ENCODE measurements at regions not wholly inside any gene's neighbourhood (a gene's known extent, or its start where the extent isn't known, plus 50 kb on each side); places are given as distances from the start of the nearest gene placed in this dataset.

DNA sequence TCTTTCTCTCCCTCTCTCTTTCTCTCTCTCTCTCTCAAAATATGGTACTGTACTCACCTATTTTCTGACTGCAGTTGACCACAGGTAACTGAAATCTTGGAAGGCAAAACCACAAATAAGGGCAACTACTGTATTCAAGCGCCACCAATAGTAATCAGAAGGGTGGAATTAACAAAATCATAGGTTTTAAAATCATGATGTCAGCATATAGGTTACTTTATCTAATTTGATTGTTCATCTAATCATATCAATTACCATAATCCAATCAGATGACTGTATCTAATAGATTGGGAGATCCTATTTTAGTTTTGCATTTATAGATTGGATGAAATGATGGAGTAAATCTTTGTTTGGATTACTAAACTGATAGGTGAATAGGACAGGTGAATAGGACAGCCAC is 155.8 kb upstream of the KITLG start:
- H3K9ac ChIP-seq (ENCODE audit: low read length) = no peak overlapping the region
- H2AFZ ChIP-seq (ENCODE audit: low read depth, low read length) = no peak overlapping the region
- no peak overlapping the region for H3K4me3 ChIP-seq (ENCODE audit: low read length)
- no peaks in the 10 kb centered on the region for H3K36me3 ChIP-seq (ENCODE audit: insufficient read depth, low read length)
- no peaks in the 10 kb centered on the region for H3K9me2 ChIP-seq (ENCODE audit: insufficient read depth, low read length)
- no peaks in the 10 kb centered on the region for H3K9me3 ChIP-seq (ENCODE audit: low read length)
- H3K79me2 ChIP-seq (replicated peaks; ENCODE audit: insufficient read depth, low read length) = no peaks in the 10 kb centered on the region
- H3F3A ChIP-seq (ENCODE audit: insufficient read depth, low read length, poor library complexity, severe bottlenecking) = no peaks in the 10 kb centered on the region
- H3K27ac ChIP-seq (ENCODE audit: low read length) = no peak overlapping the region
- H3K4me2 ChIP-seq (ENCODE audit: low read length) = no peak overlapping the region
- H3K27me3 ChIP-seq (ENCODE audit: insufficient read depth, low read depth, low read length) = no peaks in the 10 kb centered on the region
- no peak for TF ChIP-seq TAF1 (IDR thresholded peaks at IDR 0.05; ENCODE audit: low read depth)
- no peak for TF ChIP-seq SMC3 (conservative IDR thresholded peaks at IDR 0.05; ENCODE audit: poor library complexity)
- TF ChIP-seq, protein P1, sequence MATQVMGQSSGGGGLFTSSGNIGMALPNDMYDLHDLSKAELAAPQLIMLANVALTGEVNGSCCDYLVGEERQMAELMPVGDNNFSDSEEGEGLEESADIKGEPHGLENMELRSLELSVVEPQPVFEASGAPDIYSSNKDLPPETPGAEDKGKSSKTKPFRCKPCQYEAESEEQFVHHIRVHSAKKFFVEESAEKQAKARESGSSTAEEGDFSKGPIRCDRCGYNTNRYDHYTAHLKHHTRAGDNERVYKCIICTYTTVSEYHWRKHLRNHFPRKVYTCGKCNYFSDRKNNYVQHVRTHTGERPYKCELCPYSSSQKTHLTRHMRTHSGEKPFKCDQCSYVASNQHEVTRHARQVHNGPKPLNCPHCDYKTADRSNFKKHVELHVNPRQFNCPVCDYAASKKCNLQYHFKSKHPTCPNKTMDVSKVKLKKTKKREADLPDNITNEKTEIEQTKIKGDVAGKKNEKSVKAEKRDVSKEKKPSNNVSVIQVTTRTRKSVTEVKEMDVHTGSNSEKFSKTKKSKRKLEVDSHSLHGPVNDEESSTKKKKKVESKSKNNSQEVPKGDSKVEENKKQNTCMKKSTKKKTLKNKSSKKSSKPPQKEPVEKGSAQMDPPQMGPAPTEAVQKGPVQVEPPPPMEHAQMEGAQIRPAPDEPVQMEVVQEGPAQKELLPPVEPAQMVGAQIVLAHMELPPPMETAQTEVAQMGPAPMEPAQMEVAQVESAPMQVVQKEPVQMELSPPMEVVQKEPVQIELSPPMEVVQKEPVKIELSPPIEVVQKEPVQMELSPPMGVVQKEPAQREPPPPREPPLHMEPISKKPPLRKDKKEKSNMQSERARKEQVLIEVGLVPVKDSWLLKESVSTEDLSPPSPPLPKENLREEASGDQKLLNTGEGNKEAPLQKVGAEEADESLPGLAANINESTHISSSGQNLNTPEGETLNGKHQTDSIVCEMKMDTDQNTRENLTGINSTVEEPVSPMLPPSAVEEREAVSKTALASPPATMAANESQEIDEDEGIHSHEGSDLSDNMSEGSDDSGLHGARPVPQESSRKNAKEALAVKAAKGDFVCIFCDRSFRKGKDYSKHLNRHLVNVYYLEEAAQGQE (IDR thresholded peaks at IDR 0.05; ENCODE audit: borderline replicate concordance) = no peak
- TF ChIP-seq EP300 (conservative IDR thresholded peaks at IDR 0.05; ENCODE audit: poor library complexity, severe bottlenecking) = no peak
- TF ChIP-seq RAD21 (conservative IDR thresholded peaks at IDR 0.05) = no peak
- TF ChIP-seq POLR2AphosphoS5 (IDR thresholded peaks at IDR 0.05) = no peak
- TF ChIP-seq, protein P2, sequence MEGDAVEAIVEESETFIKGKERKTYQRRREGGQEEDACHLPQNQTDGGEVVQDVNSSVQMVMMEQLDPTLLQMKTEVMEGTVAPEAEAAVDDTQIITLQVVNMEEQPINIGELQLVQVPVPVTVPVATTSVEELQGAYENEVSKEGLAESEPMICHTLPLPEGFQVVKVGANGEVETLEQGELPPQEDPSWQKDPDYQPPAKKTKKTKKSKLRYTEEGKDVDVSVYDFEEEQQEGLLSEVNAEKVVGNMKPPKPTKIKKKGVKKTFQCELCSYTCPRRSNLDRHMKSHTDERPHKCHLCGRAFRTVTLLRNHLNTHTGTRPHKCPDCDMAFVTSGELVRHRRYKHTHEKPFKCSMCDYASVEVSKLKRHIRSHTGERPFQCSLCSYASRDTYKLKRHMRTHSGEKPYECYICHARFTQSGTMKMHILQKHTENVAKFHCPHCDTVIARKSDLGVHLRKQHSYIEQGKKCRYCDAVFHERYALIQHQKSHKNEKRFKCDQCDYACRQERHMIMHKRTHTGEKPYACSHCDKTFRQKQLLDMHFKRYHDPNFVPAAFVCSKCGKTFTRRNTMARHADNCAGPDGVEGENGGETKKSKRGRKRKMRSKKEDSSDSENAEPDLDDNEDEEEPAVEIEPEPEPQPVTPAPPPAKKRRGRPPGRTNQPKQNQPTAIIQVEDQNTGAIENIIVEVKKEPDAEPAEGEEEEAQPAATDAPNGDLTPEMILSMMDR (IDR thresholded peaks at IDR 0.05; ENCODE audit: poor library complexity, severe bottlenecking) = no peak
- no peak for TF ChIP-seq EZH2 (IDR thresholded peaks at IDR 0.05; ENCODE audit: borderline replicate concordance, insufficient read depth, low read length, poor library complexity, severe bottlenecking)
- no peak for TF ChIP-seq MXI1 (conservative IDR thresholded peaks at IDR 0.05; ENCODE audit: poor library complexity, severe bottlenecking)
- H4K20me1 ChIP-seq (ENCODE audit: insufficient read depth) = no peaks in the 10 kb centered on the region

DNA sequence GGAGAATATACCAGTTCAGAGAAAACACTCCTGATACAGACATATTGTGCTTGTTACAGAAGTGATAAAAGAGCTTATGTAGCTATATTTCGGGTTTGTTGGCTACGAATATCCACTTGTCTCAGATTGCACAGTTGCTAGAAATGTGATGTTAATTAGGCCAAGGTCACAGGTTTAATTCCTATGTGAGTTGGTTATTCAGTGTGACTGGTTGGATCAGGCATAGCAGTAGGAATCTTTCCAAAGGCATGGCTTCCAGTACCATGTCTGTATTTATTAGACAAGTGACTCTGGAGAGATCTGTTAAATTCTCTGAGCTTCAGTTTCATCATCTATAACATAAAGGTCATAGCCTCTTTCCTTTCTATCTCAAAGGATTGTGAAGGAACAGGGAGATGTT is 152.7 kb upstream of the KITLG start:
- H2AFZ ChIP-seq (ENCODE audit: low read depth, low read length) = no peak overlapping the region
- no peak overlapping the region for H3K4me3 ChIP-seq (ENCODE audit: low read length)
- no peaks in the 10 kb centered on the region for H3K9me2 ChIP-seq (ENCODE audit: insufficient read depth, low read length)
- TF ChIP-seq SMC3 (conservative IDR thresholded peaks at IDR 0.05; ENCODE audit: poor library complexity) (no peak), POLR2AphosphoS5 (IDR thresholded peaks at IDR 0.05) (no peak), TAF1 (IDR thresholded peaks at IDR 0.05; ENCODE audit: low read depth) (no peak), EP300 (conservative IDR thresholded peaks at IDR 0.05; ENCODE audit: poor library complexity, severe bottlenecking) (no peak), EZH2 (IDR thresholded peaks at IDR 0.05; ENCODE audit: borderline replicate concordance, insufficient read depth, low read length, poor library complexity, severe bottlenecking) (no peak), MXI1 (conservative IDR thresholded peaks at IDR 0.05; ENCODE audit: poor library complexity, severe bottlenecking) (no peak)
- TF ChIP-seq, protein P1 (IDR thresholded peaks at IDR 0.05; ENCODE audit: borderline replicate concordance) = no peak
- TF ChIP-seq, protein P2 (IDR thresholded peaks at IDR 0.05; ENCODE audit: poor library complexity, severe bottlenecking) = no peak
- no peaks in the 10 kb centered on the region for H3K9me3 ChIP-seq (ENCODE audit: low read length)
- H4K20me1 ChIP-seq (ENCODE audit: insufficient read depth) = no peaks in the 10 kb centered on the region
- no peak overlapping the region for H3K9ac ChIP-seq (ENCODE audit: low read length)
- H3K79me2 ChIP-seq (replicated peaks; ENCODE audit: insufficient read depth, low read length) = no peaks in the 10 kb centered on the region
- no peaks in the 10 kb centered on the region for H3K36me3 ChIP-seq (ENCODE audit: insufficient read depth, low read length)
- H3F3A ChIP-seq (ENCODE audit: insufficient read depth, low read length, poor library complexity, severe bottlenecking) = no peaks in the 10 kb centered on the region
- no peak overlapping the region for H3K4me2 ChIP-seq (ENCODE audit: low read length)
- no peak overlapping the region for H3K27ac ChIP-seq (ENCODE audit: low read length)
- no peaks in the 10 kb centered on the region for H3K27me3 ChIP-seq (ENCODE audit: insufficient read depth, low read depth, low read length)
